ENCODE measurements at regions not wholly inside any gene's neighbourhood (a gene's known extent, or its start where the extent isn't known, plus 50 kb on each side); places are given as distances from the start of the nearest gene placed in this dataset.

DNA sequence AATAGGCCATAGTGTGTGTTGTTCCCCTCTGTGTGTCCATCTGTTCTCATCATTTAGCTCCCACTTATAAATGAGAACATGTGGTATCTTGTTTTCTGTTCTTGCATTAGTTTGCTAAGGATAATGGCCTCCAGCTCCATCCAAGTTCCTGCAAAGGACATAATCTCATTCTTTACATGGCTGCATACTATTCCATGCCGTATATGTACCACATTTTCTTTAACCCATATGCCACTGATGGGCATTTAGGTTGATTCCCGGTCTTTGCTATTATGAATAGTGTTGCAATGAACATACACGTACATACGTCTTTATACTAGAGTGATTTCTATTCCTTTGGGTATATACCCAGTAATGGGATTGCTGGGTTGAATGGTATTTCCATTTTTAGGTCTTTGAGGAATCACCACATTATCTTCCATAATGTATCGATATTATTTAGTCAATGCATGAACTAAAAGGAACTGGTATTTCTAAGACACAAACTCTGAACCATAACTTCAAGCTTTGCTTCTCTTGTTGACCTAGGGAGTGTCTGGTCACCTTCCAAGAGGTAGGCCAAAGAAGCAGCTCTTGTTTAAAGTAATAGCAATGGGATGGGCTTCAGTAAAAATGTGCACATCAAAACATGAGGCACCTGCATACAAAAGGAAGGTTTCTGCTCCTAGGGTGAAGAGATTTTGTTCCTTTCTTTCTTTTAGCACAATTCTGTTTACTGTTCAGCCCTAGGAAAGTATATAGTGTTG is 343.0 kb upstream of the ARID1B start:
- TF ChIP-seq, protein P1, sequence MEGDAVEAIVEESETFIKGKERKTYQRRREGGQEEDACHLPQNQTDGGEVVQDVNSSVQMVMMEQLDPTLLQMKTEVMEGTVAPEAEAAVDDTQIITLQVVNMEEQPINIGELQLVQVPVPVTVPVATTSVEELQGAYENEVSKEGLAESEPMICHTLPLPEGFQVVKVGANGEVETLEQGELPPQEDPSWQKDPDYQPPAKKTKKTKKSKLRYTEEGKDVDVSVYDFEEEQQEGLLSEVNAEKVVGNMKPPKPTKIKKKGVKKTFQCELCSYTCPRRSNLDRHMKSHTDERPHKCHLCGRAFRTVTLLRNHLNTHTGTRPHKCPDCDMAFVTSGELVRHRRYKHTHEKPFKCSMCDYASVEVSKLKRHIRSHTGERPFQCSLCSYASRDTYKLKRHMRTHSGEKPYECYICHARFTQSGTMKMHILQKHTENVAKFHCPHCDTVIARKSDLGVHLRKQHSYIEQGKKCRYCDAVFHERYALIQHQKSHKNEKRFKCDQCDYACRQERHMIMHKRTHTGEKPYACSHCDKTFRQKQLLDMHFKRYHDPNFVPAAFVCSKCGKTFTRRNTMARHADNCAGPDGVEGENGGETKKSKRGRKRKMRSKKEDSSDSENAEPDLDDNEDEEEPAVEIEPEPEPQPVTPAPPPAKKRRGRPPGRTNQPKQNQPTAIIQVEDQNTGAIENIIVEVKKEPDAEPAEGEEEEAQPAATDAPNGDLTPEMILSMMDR (IDR thresholded peaks at IDR 0.05), result no peak
- no peak for TF ChIP-seq POLR2A (IDR thresholded peaks at IDR 0.05)

Measured in upper lobe of left lung (tissue), 4 donors.